GM21737 (cell line): ENCODE measurements at regions not wholly inside any gene's neighbourhood (a gene's known extent, or its start where the extent isn't known, plus 50 kb on each side); places are given as distances from the start of the nearest gene placed in this dataset.
A peak's percentile ranks its signal among the peaks of the same experiment; 100 is the strongest.
"Not testable (repeated sequence)": the region's sequence is repeated elsewhere in the genome, so short reads cannot be mapped to it uniquely, and the experiment has no call there.

Source experiments
- ATAC-seq: cut with Tn5 transposase; IDR thresholded peaks from one replicate; pipeline ENCODE4 v1.9.1; 2021; ENCODE audit warnings: mild to moderate bottlenecking, moderate library complexity; ENCODE audit not compliant: unreplicated experiment

DNA sequence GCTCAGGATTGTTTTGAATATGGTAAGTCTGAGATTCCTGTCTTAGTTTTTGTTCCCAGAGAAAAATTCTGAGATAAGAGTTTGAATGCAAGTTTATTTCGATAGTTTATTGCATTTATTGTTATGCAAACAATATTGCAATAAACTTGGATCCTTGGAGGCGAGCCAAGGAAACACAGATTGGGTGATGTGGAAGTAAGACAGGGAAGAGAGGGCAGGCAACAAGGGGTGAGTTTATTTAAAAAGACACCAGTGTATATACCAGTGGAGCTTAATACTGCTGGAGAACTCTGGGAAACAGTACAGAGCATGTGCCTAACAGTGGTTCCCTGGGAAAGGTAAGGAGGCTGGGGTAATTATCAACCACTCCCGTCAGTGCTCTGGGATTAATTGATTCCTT lies 87.5 kb upstream of the NEDD4L start:
- no peak for ATAC-seq

DNA sequence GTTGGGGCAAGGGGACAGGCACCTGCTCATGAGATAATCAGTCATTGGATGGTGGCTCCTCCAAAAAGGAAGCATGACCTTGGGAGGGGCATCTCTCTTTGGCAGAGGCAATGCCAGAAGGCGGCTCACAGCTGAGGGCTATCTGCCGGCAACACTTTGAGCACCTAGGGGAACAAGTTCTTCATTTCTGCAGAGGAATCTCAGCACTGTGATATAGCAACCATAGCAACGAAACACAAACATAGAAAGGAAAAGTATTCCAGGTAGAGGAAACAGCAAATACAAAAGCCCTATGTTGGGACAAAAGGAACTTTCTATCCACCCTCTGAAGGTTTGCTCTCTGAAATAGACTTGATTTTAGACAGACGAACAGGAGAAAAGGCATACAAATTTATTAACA lies 89.1 kb upstream of the NEDD4L start:
- no peak for ATAC-seq

DNA sequence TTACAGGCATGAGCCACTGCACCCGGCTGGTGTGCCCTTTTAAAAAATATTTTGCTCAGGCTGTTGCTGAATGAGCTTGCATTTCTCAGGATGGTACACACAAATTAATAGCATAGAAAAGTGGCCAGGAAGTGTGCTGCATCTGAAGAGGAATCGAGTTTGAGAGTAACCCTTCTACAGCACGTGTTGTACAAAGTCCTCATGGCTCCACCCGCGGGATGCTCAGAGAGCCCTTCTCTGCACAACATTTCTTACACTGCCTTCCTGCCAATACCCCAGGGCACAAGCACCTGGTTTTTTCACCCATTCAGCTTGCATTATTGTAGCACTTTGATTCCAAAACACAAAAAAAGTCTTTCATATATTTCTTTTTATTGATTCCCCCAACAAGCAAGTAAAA lies 90.1 kb upstream of the NEDD4L start:
- ATAC-seq, result no peak

DNA sequence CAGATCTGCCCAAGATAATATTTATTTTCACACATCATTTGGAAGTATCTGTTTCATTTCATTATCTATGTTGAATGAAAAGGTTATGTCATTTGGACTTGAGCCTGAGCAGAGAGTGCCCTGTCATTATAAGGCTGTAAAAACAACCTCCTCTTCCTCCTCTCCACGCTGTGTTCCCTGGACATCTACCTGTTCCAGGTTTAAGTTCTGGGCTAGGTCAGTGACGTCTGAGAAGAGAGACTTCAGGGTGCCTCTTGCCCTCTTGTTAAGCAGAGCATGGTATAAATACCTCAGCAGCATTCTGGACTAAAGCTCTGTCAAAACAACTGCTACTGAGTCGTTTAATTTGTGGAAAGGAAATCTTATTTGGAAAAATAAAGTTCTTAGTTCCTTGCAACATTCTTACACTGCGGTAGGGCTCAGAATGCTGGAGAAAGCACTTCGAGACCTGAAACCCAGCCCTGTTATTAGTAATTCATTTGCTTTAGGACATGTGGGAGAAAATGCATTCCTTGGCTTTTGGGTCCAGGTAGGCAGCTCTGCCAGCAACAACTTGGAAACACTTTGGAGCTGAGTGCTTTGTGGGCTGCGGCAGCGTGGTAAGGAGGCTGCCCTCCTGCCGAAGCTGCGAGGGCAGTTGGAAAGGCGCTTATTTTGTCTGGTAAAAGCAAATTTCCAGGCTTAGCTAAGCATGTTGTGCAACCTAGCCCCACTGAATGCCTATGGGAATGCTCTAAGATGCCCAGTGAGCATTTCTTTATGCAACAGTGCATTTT lies 91.8 kb upstream of the NEDD4L start:
- ATAC-seq, result no peak

DNA sequence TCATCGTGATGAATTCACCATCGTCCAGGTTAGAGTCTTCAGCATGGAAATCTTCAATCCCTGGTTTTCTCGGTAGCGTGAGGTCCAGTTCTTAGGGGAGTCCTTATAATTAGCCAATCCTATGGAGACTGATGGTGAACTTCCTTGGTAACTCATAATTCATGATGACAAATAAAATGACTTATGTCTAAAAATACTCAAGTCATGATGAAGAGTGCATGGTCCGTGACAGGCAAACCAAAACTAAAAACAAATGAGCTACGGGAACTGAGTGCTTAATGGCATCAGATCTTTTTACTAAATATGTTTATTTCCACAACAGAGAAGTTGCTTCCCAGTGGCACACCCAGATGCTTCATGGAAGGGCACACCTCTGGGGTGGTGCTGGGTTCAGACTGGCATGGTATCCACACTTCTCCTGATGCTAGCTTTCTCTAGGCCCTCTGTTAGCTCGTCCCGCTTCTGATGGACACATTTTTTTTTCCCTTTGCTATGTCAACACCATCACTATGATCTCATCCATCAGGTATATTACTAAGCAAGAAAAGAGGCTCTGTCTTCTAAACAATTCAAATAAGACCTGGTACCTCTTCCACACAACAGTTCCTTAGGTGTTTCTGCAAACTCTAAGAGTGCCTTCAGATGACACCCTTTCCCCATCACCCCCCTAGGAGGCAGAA lies 92.8 kb upstream of the NEDD4L start:
- ATAC-seq, result no peak

DNA sequence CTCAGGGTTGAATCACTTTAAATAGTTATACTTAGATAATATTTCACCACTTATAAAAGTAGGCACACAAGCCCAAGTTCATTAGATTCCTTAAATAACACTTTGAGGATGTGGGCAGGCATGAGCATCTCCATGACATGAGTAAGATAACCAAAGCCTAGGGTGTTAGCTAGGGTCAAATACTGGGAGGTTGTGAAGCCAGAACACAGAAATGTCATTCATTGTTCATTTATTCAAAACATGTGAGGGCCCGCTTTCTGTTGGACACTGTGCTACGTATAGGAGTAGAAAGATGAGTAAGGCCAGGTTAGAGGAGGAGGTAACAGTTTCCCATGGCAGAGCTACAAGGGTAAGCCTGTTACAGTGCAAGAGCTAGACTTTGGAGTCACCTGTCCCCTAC lies 93.5 kb upstream of the NEDD4L start:
- ATAC-seq, result no peak

DNA sequence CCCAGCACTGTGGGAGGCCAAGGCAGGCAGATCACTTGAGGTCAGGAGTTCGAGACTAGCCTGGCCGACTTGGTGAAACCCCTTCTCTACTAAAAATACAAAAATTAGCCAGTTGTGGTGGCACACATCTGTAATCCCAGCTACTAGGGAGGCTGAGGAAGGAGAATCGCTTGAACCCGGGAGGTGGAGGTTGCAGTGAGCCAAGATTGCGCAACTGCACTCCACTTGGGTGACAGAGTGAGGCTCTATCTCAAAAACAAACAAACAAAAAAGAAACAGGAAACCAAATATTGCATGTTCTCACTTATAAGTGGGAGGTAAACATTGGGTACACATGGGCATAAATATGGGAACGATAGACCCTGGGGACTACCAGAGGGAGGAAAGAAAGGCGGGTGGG lies 94.7 kb upstream of the NEDD4L start:
- not testable (repeated sequence) for ATAC-seq

DNA sequence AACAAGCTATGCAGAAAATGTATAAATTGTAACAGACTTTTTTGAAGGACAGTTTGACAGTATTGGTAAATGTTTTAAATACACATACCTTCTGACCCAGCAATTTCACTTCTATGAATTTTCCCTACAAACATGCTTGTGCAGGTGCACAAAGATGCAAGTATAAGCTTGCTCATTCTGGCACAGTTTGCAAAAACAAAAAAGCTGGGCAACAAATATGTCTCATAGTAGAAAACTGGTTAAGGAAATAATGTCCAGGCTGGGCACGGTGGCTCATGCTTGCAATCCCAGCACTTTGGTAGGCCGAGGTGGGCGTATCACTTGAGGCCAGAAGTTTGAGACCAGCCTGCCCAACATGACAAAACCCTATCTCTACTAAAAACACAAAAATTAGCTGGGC lies 96.9 kb upstream of the NEDD4L start:
- ATAC-seq, result no peak

DNA sequence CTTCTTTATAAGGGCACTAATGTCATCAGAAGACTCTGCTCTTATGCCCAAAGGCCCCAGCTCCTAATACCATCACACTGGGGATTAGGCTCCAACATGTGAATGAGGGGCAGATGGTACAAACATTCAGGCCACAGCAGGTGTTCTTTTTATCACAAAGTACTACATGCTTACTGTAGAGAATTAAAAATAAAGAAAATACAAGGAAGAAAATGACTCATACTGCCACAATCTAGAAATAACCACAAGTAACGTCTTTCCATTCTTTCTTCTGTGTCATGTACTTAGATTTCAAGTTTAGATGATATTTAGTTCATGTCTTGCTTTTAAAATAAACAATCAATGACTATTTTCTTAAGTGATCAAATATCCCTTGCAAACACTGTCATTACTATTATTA lies 100.3 kb upstream of the NEDD4L start:
- ATAC-seq, result no peak

DNA sequence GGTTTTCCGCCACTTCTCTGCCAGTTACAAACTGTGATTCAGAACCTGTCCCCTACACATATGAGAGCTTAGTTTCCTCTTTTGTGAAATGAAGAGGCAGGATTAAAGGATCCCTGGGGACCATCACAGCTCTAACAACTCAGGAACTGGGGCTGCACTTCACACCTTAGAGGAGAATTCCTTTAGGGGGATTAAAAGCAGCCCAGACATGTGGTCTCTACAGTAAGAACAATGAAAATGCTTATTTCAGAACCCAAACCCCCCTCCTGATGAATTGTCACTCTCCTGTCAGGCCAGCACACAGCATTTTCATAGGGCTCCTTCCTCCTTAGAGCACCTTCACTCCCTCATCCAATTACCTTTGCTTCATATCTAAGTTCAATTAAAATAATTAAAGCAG lies 101.5 kb upstream of the NEDD4L start:
- no peak for ATAC-seq

DNA sequence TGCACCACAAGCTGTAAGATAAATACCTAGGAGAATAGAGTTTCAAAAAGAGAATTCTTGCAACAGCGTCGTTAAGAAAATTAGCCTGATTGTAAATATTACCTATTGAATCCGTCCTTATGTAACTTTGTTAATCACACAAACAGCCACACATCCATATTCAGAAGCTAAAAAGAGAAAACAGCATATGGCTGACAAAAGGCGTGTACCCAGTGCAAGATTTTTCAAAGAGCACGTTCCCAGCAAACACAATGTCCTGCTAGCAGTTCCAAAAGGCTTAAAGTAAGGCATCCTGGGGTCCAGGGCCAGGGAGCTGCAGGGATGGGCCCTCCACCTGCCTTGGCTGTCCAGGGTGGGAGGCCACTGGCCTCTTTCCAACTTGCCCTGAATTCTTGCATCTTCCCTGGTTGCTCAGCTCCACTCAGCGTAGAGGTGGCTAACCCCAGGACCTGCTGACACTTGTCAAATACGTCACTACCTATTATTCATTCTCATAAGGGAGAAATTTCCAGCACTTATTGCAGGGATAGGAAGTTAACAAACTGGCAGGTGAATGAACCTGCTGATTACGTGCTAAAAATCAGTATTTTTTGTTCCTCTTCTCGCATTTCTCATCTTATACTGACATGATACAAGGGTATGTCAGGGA lies 102.1 kb upstream of the NEDD4L start:
- no peak for ATAC-seq

DNA sequence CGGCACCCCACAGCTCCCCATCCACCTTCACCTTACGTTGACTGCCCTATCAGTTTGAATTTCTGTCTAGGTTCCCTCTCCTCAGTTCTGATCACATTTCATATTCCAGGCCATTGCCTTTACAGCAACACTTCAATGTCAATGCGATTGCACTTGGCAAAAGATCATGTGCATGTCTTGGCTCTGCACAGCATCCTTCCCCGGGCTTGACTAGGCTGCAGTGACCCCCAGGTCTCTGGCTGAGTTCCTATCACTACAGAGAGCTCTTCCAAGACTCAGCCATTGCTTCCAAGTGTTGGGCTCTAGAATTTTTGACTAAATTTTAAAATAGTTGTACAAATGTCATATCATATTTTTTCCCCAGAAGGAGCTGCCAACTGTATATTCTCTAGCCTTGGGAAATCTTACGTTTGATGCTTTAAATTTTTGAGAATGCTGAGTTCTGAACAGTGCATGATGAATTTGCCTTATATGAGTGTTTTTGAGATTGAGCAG lies 103.8 kb upstream of the NEDD4L start:
- no peak for ATAC-seq

DNA sequence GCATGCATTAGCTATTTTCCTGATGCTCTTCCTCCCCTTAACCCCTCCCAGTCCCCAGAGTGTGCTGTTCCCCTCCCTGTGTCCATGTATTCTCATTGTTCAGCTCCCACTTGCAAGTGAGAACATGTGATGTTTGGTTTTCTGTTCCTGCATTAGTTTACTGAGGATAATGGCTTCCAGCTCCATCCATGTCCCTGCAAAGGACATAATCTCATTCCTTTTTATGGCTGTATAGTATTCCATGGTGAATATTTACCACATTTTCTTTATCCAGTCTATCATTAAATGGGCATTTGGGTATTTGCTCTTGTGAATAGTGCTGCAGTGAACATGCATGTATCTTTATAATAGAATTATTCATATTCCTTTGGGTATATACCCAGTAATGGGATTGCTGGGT lies 109.7 kb upstream of the NEDD4L start:
- not testable (repeated sequence) for ATAC-seq

DNA sequence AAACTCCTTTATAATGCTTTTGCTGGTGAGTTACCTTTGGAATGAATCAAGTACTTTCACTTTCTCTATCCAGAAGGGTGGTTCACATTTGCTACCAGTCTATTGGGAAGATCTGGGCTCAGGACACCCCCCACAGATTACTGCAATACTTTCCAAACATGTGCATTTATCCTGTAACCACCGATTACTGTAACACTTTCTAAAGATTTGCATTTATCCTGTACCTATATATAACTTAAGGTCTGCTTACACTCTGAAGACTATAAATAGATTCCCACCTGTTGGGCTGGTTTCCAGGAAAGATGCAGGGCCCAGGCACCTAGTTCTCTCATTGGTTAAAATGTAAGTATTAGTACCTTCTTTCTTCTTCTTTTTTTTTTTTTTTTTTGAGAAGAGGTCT lies 113.0 kb upstream of the NEDD4L start:
- ATAC-seq, result peak; percentile 57

DNA sequence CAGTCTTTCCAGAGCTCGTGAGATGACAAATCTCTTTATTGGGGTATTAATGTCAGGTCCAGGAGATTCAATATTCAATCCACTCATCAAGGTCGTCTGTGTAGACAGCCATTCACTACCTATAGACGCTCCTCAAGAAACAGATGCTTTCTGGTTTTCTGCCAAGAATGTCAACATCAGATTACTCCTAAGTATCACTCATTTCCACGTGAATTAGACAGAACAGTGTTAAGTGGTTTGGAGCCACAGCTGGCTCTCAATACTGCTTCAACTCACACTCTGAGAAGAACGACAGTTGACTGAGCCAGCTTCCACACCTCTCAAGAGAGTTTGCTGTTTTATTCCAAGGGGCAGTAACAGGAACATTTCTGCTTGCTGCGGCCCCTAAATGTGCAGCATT lies 113.5 kb upstream of the NEDD4L start:
- no peak for ATAC-seq

DNA sequence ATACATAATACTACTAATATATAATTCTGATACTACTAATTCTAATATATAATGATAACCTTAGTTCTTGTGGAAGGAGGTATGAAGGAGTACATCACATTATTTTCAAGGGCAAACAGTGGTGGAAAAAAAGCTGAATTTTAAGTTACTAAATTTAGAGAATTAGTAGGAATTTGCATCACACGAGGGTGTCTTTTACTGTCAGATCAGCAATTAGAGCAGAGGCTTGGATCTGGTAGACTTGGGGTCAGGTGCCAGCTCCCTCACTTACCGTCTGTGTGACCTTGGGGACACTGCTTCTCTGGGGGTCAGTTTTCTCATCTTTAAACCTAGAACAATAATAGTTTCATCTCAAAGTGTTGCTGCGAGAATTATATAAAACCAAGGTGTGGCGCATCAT lies 114.1 kb upstream of the NEDD4L start:
- no peak for ATAC-seq

DNA sequence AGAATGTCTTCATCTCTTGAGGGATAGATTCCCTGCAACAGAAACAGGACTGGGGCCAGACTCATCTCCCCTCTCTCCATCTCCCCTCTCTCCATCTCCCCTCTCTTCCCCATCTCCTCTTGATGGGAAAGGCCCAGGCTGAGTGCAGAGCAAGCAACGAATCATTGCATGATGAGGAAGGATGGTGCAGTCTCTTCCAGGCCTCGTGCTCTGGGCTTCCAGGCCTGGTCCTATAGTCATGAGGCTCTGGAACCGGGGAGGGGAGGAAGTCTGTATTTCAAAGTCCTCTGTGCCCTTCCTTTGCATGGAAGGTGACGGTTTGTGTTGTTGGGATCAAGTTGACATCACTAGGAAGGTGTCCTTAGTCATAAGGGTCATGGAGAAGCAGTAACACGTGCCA lies 115.6 kb upstream of the NEDD4L start:
- no peak for ATAC-seq

DNA sequence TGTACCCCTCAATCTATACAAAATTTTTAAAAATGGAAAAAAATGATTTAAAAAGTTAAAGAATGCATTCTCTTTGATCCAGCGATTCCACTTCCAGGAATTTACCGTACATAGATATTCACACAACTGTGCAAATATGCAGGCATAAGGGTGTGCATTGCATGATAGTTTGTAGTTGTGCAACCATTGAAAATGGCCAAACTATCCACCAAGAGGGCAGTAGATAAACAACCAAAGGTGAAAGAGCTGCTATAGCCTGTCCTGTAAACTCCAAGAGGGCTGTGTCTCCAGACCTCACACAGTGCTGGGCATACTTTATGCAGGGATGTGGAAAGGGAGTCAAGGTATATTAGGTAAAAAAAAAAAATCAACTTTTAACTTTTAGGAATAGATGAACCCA lies 116.5 kb upstream of the NEDD4L start:
- ATAC-seq, result no peak

DNA sequence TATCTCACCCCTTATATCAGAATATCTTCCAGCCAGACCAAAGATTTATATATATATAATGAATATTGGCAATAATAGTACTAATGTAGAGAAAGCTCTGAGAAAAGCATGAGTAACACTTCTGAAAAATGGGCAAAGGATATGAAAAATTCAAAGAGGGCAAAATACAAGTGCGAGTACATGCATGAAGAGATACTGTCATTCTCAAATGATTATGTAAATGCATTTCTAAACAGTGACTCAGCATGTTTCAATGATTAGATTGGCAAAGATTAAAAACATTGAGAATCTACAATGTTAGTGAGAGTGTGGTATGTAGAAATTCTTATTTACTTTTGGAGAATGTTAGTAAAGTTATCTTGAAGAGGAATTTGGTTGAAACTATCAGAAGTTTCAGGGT lies 118.3 kb upstream of the NEDD4L start:
- ATAC-seq, result no peak

DNA sequence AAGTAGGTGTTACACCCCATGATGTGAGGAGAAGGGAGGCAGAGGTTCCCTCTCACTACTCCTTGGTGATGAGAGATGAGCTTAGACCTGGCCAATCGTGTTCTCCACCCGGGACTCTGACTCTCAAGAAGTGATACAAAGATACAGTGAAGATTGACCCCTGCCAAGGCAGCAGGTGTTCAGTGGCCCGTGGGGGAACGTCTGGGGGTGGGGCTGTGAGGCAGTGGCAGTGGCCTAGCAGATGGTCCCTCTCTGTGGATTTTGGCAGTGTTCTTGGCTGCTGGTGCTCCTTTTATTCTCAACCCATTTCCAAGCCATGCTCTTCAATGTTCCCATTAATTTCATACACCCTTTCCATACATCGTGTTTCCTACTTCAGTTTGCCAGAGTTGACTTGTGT lies 120.4 kb upstream of the NEDD4L start:
- ATAC-seq, result no peak

DNA sequence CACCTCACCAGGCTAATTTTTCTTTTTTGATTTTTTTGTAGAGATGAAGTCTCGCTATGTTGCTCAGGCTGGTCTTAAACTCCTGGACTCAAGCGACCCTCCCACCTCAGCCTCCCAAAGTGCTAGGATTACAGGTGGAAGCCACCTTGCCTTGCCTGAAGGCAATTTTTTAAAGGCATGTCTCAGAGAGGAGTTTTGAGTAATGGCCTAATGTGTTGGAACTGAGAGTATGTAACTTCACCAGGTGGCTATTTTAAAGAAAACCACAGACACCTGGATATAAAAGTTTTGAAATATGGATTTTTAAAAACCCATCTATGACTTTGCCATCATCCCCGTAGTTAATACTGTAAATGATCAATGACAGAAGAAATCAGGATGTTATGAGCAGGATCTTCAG lies 119.8 kb upstream of the ATP8B1 start:
- no peak for ATAC-seq

DNA sequence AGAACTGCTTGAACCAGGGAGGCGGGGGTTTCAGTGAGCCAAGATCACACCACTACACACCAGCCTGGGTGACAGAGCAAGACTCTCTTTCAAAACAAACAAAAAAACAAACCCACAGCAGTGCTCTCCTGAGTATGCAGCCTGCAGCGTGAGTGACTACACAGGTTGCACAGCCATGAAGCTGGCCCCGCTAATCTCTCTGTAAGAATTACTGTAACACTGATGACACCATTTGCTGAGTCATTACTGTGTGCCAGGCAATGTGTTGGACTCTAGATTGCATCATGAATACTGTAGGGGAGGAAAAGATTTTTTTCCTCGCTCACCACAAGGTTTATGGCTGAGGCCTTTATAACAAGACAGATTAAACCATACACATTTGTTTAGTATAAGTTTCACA lies 118.6 kb upstream of the ATP8B1 start:
- ATAC-seq, result no peak
